Right lobe of liver (tissue), 6 donors: ENCODE measurements at regions not wholly inside any gene's neighbourhood (a gene's known extent, or its start where the extent isn't known, plus 50 kb on each side); places are given as distances from the start of the nearest gene placed in this dataset.

Experiments
- ATAC-seq, 4 donors: fragments of 200-7000 bp; cut with Tn5 transposase; one replicate each; pipeline ENCODE4 v1.9.1; 2020; ENCODE audit warnings: mild to moderate bottlenecking in 4 of 4, moderate library complexity in 4 of 4
- DNase-seq, 3 donors: peaks; one replicate each; pipeline ENCODE4 v3.0.0-alpha.2; 2020
- H3K27ac ChIP-seq, 3 donors: fragments of 200-600 bp; one replicate each; pipeline ENCODE4 v1.8.0; 2022
- H3K27me3 ChIP-seq, 2 donors: fragments of 200-600 bp; one replicate each; pipeline ENCODE4 v1.8.0; 2022
- H3K36me3 ChIP-seq, 4 donors: fragments of 200-600 bp; sonication (generic) in 1 of 4; one replicate each; pipeline versions ENCODE4 v1.5.1 to v1.8.0; 2017 to 2022; ENCODE audit warnings: control low read depth in 1 of 4
- H3K4me1 ChIP-seq, 4 donors: fragments of 200-600 bp; sonication (generic) in 1 of 4; one replicate each; pipeline versions ENCODE4 v1.5.1 to v1.8.0; 2017 to 2022; ENCODE audit warnings: control low read depth in 1 of 4
- H3K4me3 ChIP-seq, 3 donors: fragments of 200-600 bp; one replicate each; pipeline ENCODE4 v1.8.0; 2022
- H3K9me3 ChIP-seq, 4 donors: fragments of 200-600 bp; sonication (generic) in 1 of 4; one replicate each; pipeline versions ENCODE4 v1.5.1 to v1.8.0; 2017 to 2022; ENCODE audit warnings: control low read depth in 1 of 4
- CTCF ChIP-seq, 4 donors: fragments of 200-600 bp in 3 of 4; fragments of 450-650 bp in 1 of 4; IDR thresholded peaks; one replicate each; pipeline versions ENCODE4 v1.5.1 to v1.8.0; 2016 to 2022; ENCODE audit warnings: antibody characterized with exemption in 4 of 4, mild to moderate bottlenecking in 2 of 4
- POLR2A ChIP-seq: fragments of 450-650 bp; IDR thresholded peaks from one replicate; pipeline ENCODE4 v1.6.1; 2017; ENCODE audit warnings: antibody characterized with exemption, mild to moderate bottlenecking
- WGBS: methylation state at CpG from one replicate; pipeline ENCODE4 v1.1.6; 2018; ENCODE audit warnings: low coverage, low lambda C conversion rate; ENCODE audit not compliant: insufficient coverage; ENCODE audit errors: missing lambda C conversion rate; 5-methylcytosine and 5-hydroxymethylcytosine counted together
- intact Hi-C, 2 donors: fragments of 100-400 bp; cut with DNase I; formaldehyde crosslinking; loops; one replicate each; pipeline versions ENCODE4 v1.11.2 to v1.14.1; 2022
- donor health status: DM: no; HTN: yes; CAD: no.
- donor health status: DM: no; HTN: no; CAD: no.
- donor health status: DM: no; HTN: no; CAD: no.
- donor health status: DM: no; HTN: yes; CAD: no.
- donor health status: DM: no; HTN: yes; CAD: no.

GRCh38 chr10:118916777-118917176 is 112.7 kb upstream of the NANOS1 start:
- 88% methylated on average over 6 of the region's 6 CpGs for WGBS
- Histone ChIP-seq H3K27ac (no peak overlapping the region), H3K9me3 (no peaks in the 10 kb centered on the region), H3K36me3 (no peaks in the 10 kb centered on the region), H3K27me3 (no peaks in the 10 kb centered on the region), H3K4me3 (no peak overlapping the region), H3K4me1 (no peaks in the 10 kb centered on the region)
- no peak for TF ChIP-seq POLR2A
- no peak for TF ChIP-seq CTCF (IDR thresholded peaks at IDR 0.05)
- no peak for ATAC-seq
- DNase-seq, result no peak
- intact Hi-C loops, result no loop called here

GRCh38 chr10:118917701-118918100 is 111.8 kb upstream of the NANOS1 start:
- 79% methylated on average over 4 of the region's 7 CpGs for WGBS
- intact Hi-C loops, result no loop called here
- Histone ChIP-seq H3K27ac (no peak overlapping the region), H3K36me3 (no peaks in the 10 kb centered on the region), H3K4me3 (no peak overlapping the region), H3K9me3 (no peaks in the 10 kb centered on the region), H3K27me3 (no peaks in the 10 kb centered on the region), H3K4me1 (no peaks in the 10 kb centered on the region)
- no peak for ATAC-seq
- DNase-seq, result no peak
- TF ChIP-seq POLR2A (no peak), CTCF (IDR thresholded peaks at IDR 0.05) (no peak)

GRCh38 chr10:118918116-118918515 is 111.4 kb upstream of the NANOS1 start:
- Histone ChIP-seq H3K4me1 (no peaks in the 10 kb centered on the region), H3K9me3 (no peaks in the 10 kb centered on the region), H3K4me3 (no peak overlapping the region), H3K27me3 (no peaks in the 10 kb centered on the region), H3K36me3 (no peaks in the 10 kb centered on the region), H3K27ac (no peak overlapping the region)
- 48% methylated on average over 2 of the region's 5 CpGs for WGBS
- intact Hi-C loops, result no loop called here
- TF ChIP-seq POLR2A (no peak), CTCF (IDR thresholded peaks at IDR 0.05) (no peak)
- DNase-seq (no peak), ATAC-seq (no peak)

GRCh38 chr10:118918587-118918986 is 110.9 kb upstream of the NANOS1 start:
- intact Hi-C loops, result no loop called here
- no peaks in the 10 kb centered on the region for H3K27me3 ChIP-seq
- no peak overlapping the region for H3K4me3 ChIP-seq
- H3K9me3 ChIP-seq, result no peaks in the 10 kb centered on the region
- H3K36me3 ChIP-seq, result no peaks in the 10 kb centered on the region
- no peaks in the 10 kb centered on the region for H3K4me1 ChIP-seq
- ATAC-seq (no peak), DNase-seq (no peak)
- no peak overlapping the region for H3K27ac ChIP-seq
- no peak for TF ChIP-seq CTCF (IDR thresholded peaks at IDR 0.05)
- no peak for TF ChIP-seq POLR2A
- 24% methylated on average over 3 of the region's 3 CpGs for WGBS

- intact Hi-C loops, result no loop called here
- H3K4me1 ChIP-seq, result no peaks in the 10 kb centered on the region
- 91% methylated on average over 8 of the region's 9 CpGs for WGBS
- no peaks in the 10 kb centered on the region for H3K9me3 ChIP-seq
- TF ChIP-seq CTCF (IDR thresholded peaks at IDR 0.05), result no peak
- no peak for ATAC-seq
- no peak for DNase-seq
- H3K4me3 ChIP-seq, result no peak overlapping the region
- no peak overlapping the region for H3K27ac ChIP-seq
- H3K36me3 ChIP-seq, result no peaks in the 10 kb centered on the region
- H3K27me3 ChIP-seq, result no peaks in the 10 kb centered on the region
Observed at GRCh38 chr10:118920206-118920605, 109.3 kb upstream of the NANOS1 start.
